H1 (cell line): ENCODE measurements at regions not wholly inside any gene's neighbourhood (a gene's known extent, or its start where the extent isn't known, plus 50 kb on each side); places are given as distances from the start of the nearest gene placed in this dataset.

Experiments
- EGR1 ChIP-seq: IDR thresholded peaks from 2 replicates; pipeline ENCODE4 v1.6.1; 2011; ENCODE audit warnings: low read depth, low read length, borderline replicate concordance
- POLR2AphosphoS5 ChIP-seq: IDR thresholded peaks from 2 replicates; pipeline ENCODE4 v1.6.1; 2011; ENCODE audit warnings: low read depth, low read length

DNA sequence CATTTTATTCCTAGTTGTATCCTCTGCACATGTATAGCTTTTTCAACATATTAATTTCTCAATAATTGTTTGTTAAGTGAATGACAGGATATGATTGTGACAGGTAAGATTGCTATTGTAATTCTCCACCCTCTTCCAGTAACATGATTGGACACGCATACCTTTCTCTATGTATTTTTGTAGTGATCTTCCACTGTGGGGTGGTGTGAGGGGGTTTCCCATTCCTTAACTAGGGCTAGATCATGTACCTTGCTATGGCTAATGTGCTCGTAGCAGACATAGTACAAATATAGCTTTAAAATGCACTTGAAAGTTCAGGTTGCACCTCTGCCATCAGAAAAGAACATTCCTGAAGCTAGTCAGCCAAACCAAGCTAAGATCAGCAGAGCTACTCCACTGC lies 2392.8 kb upstream of the RAG2 start:
- TF ChIP-seq POLR2AphosphoS5 (no peak), EGR1 (no peak)
